GM10248 (cell line): ENCODE measurements at regions not wholly inside any gene's neighbourhood (a gene's known extent, or its start where the extent isn't known, plus 50 kb on each side); places are given as distances from the start of the nearest gene placed in this dataset.

Experiments used
- CTCF ChIA-PET: fragments of 300-600 bp; sonication (Branson Sonifier 250); formaldehyde crosslinking; extraction: SDS; loops from one replicate; lab custom pipeline; 2021; ENCODE audit warnings: antibody characterized with exemption; lab: Yijun Ruan, JAX
- POLR2A ChIA-PET: fragments of 350-650 bp; sonication (Branson Sonifier 250); formaldehyde crosslinking; extraction: SDS; loops from one replicate; lab custom pipeline; 2020; ENCODE audit warnings: antibody characterized with exemption; lab: Yijun Ruan, JAX
- DNase-seq: peaks from one replicate; pipeline ENCODE4 v3.0.0; 2012; ENCODE audit errors: extremely low spot score
- CTCF ChIP-seq: IDR thresholded peaks from 2 replicates; pipeline ENCODE4 v1.5.1; 2012; ENCODE audit warnings: mild to moderate bottlenecking, low read depth; ENCODE audit errors: extremely low read depth, missing control alignments, control extremely low read depth

DNA sequence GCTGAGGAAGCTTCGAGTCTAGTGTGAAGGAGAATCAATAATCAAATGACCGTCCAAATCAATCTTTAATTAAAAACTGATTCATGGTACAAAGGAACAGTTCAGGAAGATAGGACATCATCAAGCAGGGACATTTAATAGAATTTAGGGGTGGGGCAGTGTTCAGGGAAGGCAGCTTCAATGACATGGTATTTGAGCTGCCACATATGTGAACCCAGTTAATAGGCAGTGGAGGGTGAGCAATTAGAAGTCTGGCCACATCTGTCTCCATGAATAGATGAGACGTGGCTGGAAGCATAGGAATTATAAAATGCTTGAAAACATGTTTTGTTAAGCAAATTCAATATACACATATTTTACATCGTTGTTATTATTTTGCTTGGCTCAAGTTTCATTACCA, 362.7 kb downstream of the PRDM2 start:
- ChIA-PET CTCF (no interaction called here), POLR2A (no interaction called here)
- no peak for DNase-seq
- no peak for TF ChIP-seq CTCF

DNA sequence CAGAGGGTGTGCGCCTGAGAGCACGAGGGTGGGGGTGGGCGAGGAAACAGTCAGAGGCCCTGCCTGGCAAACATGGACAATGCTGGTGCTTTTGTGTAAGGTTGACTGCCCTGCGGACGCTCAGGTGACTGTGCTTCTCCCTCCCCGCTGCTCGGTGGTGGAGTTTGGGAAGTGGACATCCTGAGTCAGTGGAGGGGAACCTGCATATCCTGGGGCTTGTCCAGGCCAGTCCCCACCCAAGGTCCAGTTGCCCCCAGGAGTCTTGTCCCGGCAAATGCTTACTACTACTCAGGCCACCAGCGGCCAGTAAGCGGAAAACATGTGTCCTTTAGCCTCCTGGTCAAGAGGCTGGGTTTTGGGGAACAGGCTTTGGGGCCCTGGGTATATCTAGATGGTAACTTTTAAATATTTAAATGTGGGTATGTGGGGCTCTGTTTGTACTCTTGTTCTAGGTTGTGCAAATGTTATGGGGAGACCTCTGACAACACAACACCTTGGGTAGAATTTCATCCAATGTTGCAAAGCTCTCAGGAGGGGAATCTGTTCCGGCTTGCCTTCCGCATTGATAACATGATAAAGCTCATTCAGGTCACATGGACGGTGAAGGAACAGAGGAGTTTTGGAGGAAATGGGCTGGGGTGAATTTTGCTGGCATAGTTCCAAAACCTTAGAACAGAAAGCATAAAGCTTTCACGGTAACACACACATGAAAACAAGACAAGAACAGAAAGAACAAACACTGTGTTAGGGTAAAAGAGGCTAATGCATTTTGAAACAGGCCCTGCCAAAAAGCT, 364.9 kb downstream of the PRDM2 start:
- DNase-seq, result no peak
- POLR2A ChIA-PET, result no interaction called here
- no peak for TF ChIP-seq CTCF
- CTCF ChIA-PET, result interaction anchor here (1.5 to 2.1 kb wide), 3 partner anchors 9 to 22 kb away, joined by 4 to 7 read pairs (median 5); no protein-coding TSS in a partner anchor

DNA sequence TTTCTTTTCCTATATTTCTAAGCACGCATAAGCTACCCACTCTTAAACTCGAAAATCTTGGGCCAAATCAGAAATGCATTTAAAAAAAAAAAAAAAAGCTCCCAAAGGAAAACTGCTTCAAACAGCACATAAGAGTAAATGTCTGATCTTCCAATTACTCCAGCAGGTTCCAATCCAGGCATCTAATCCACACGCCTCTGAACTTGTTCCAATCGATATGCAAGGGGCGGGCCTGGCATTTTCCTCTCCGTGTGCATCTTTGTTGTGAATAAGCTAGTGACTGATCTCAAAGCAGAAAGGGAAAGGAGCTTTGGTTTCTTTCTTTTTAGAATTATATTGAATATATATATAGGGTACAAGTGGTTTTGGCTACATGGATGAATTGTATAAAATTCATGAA, 365.5 kb downstream of the PRDM2 start:
- ChIA-PET CTCF (interaction anchor here (1.5 to 2.1 kb wide), 3 partner anchors 10 to 23 kb away, joined by 4 to 7 read pairs (median 5); no protein-coding TSS in a partner anchor), POLR2A (no interaction called here)
- DNase-seq, result no peak
- TF ChIP-seq CTCF, result no peak

GRCh38 chr1:14067036-14067435, 367.0 kb downstream of the PRDM2 start:
- CTCF ChIA-PET, result interaction anchor here (1.9 kb wide), 1 partner anchor 11 kb away, joined by 7 read pairs; no protein-coding TSS in a partner anchor

GRCh38 chr1:14067711-14068110, 367.7 kb downstream of the PRDM2 start:
- no peak for DNase-seq
- POLR2A ChIA-PET, result no interaction called here
- no peak for TF ChIP-seq CTCF
- CTCF ChIA-PET, result no interaction called here

More at GRCh38 chr1:14067036-14067435, 367.0 kb downstream of the PRDM2 start:
- DNase-seq, result no peak
- POLR2A ChIA-PET, result no interaction called here
- TF ChIP-seq CTCF, result no peak

- ChIA-PET CTCF (interaction anchor here (1.3 kb wide), 1 partner anchor 42 kb away, joined by 3 read pairs; no protein-coding TSS in a partner anchor), POLR2A (no interaction called here)
- no peak for TF ChIP-seq CTCF
- DNase-seq, result no peak
Observed at GRCh38 chr1:14071581-14071980, 371.6 kb downstream of the PRDM2 start.
